GM19372 (cell line): ENCODE measurements at regions not wholly inside any gene's neighbourhood (a gene's known extent, or its start where the extent isn't known, plus 50 kb on each side); places are given as distances from the start of the nearest gene placed in this dataset.
"Not testable (repeated sequence)": the region's sequence is repeated elsewhere in the genome, so short reads cannot be mapped to it uniquely, and the experiment has no call there.

Experiments used
- ATAC-seq: cut with Tn5 transposase; IDR thresholded peaks from one replicate; pipeline ENCODE4 v1.9.1; 2021; ENCODE audit warnings: mild to moderate bottlenecking, low read depth, moderate library complexity; ENCODE audit not compliant: unreplicated experiment

GRCh38 chr3:40691452-40691861 is 166.7 kb downstream of the ZNF621 start:
- ATAC-seq: no peak

GRCh38 chr3:40695848-40696247 is 171.1 kb downstream of the ZNF621 start:
- ATAC-seq: no peak

GRCh38 chr3:40698611-40699010 is 173.9 kb downstream of the ZNF621 start:
- not testable (repeated sequence) for ATAC-seq

GRCh38 chr3:40701016-40701588 is 176.3 kb downstream of the ZNF621 start:
- no peak for ATAC-seq

- ATAC-seq: no peak
Measured at GRCh38 chr3:40704224-40704623, 179.5 kb downstream of the ZNF621 start.

- ATAC-seq: no peak
Measured at GRCh38 chr3:40705663-40706062, 180.9 kb downstream of the ZNF621 start.

GRCh38 chr3:40713306-40713705 is 188.5 kb downstream of the ZNF621 start:
- no peak for ATAC-seq

- ATAC-seq: no peak
Measured at GRCh38 chr3:40713795-40714194, 189.0 kb downstream of the ZNF621 start.

GRCh38 chr3:40714771-40715345 is 190.1 kb downstream of the ZNF621 start:
- no peak for ATAC-seq

GRCh38 chr3:40715551-40715950 is 190.8 kb downstream of the ZNF621 start:
- ATAC-seq: no peak

- ATAC-seq: no peak
Measured at GRCh38 chr3:40717471-40717870, 192.7 kb downstream of the ZNF621 start.

GRCh38 chr3:40718209-40718608 is 193.4 kb downstream of the ZNF621 start:
- no peak for ATAC-seq

GRCh38 chr3:40718681-40719080 is 193.9 kb downstream of the ZNF621 start:
- peak; percentile 94 for ATAC-seq

GRCh38 chr3:40719660-40720287 is 195.0 kb downstream of the ZNF621 start:
- ATAC-seq: no peak

- no peak for ATAC-seq
Measured at GRCh38 chr3:40720341-40720740, 195.6 kb downstream of the ZNF621 start.

GRCh38 chr3:40720863-40721262 is 196.1 kb downstream of the ZNF621 start:
- no peak for ATAC-seq

GRCh38 chr3:40723083-40723660 is 198.4 kb downstream of the ZNF621 start:
- ATAC-seq: no peak

- ATAC-seq: no peak
Measured at GRCh38 chr3:40725031-40725430, 200.3 kb downstream of the ZNF621 start.

- no peak for ATAC-seq
Measured at GRCh38 chr3:40731445-40731844, 206.7 kb downstream of the ZNF621 start.

GRCh38 chr3:40736943-40737342 is 212.2 kb downstream of the ZNF621 start:
- ATAC-seq: no peak

GRCh38 chr3:40737343-40737742 is 212.6 kb downstream of the ZNF621 start:
- ATAC-seq: no peak

GRCh38 chr3:40739971-40740370 is 215.2 kb downstream of the ZNF621 start:
- ATAC-seq: no peak
